ENCODE measurements at regions not wholly inside any gene's neighbourhood (a gene's known extent, or its start where the extent isn't known, plus 50 kb on each side); places are given as distances from the start of the nearest gene placed in this dataset.

DNA sequence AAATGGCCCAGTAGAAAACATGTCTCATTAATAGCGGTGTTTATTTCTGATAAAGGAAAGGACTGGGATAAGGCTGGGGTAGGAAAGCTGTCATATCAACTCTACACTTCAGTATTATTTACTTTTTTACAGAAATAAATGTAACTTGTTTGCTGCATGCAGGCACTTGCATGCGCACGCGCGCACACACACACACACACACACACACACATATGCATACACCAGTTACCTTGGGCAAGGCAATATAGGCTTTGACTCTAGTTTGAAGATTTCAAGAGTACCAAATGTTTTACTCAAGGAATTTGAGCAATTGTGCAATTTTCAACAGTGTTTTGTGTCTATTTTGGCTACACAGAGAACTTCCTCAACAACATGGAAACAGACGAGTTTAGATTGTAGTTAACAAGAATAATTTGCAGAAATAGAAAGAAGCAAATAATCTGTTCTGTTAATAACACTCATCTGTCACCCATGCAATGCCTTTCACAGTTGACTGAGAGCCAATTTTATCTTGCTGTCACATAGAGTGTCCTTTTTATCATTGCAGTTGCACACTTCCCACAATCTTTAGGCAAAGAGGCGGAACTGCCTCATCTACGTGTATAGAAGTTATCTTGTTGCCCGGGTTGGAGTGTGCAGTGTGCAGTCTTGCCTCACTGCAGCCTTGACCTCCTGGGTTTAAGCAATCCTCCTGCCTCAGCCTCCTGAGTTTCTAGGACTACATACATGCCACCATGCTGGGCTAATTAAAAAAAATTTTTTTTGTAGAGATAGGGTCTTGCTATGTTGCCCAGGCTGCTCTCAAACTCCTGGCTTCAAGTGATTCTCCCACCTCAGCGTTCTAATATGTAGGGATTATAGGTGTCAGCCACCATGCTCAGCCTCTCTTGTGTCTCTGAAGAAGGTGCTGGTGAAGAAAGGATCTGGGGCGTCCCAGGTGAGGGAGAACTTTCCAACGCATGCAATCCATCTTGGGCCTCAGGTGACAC, 64.6 kb upstream of the GPCPD1 start:
- TF ChIP-seq, protein P1, sequence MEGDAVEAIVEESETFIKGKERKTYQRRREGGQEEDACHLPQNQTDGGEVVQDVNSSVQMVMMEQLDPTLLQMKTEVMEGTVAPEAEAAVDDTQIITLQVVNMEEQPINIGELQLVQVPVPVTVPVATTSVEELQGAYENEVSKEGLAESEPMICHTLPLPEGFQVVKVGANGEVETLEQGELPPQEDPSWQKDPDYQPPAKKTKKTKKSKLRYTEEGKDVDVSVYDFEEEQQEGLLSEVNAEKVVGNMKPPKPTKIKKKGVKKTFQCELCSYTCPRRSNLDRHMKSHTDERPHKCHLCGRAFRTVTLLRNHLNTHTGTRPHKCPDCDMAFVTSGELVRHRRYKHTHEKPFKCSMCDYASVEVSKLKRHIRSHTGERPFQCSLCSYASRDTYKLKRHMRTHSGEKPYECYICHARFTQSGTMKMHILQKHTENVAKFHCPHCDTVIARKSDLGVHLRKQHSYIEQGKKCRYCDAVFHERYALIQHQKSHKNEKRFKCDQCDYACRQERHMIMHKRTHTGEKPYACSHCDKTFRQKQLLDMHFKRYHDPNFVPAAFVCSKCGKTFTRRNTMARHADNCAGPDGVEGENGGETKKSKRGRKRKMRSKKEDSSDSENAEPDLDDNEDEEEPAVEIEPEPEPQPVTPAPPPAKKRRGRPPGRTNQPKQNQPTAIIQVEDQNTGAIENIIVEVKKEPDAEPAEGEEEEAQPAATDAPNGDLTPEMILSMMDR (IDR thresholded peaks at IDR 0.05): no peak
- TF ChIP-seq POLR2A (IDR thresholded peaks at IDR 0.05): no peak
- H3K4me3 ChIP-seq: no peak overlapping the region
- DNase-seq: no peak
- no peak overlapping the region for H3K27ac ChIP-seq
- H3K36me3 ChIP-seq: no peaks in the 10 kb centered on the region
- H3K4me1 ChIP-seq: no peaks in the 10 kb centered on the region
- no peaks in the 10 kb centered on the region for H3K27me3 ChIP-seq
- no peaks in the 10 kb centered on the region for H3K9me3 ChIP-seq

DNA sequence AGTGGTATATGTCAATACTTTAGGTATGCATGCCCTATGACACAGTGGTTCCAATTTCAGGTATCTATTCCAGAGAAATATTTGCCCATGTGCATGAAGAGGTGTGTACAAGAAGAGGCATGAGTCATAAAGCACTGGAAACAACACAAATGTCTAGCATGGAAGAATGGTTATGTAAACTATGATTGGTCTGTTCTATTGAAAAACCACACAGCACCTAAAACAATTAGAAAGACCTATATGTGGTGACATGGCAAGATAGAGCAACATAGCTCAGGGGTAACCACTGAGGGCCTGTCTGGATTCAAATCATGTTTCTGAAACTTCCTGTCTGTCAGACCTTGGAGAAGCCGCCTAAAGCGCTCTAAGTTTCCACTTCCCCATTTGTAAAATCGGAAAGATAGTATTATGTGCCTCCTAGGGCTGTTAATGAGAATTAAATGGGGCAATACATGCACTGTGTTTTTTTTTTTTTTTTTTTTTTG, 63.4 kb upstream of the GPCPD1 start:
- H3K4me3 ChIP-seq: no peak overlapping the region
- H3K4me1 ChIP-seq: no peaks in the 10 kb centered on the region
- no peak for TF ChIP-seq POLR2A (IDR thresholded peaks at IDR 0.05)
- TF ChIP-seq, protein P1 (IDR thresholded peaks at IDR 0.05): no peak
- peak in 1 of 3 donors; percentile 40 for DNase-seq
- H3K36me3 ChIP-seq: no peaks in the 10 kb centered on the region
- peak overlapping the region in 1 of 4 donors; percentile 32 for H3K27ac ChIP-seq
- H3K27me3 ChIP-seq: no peaks in the 10 kb centered on the region
- no peaks in the 10 kb centered on the region for H3K9me3 ChIP-seq

DNA sequence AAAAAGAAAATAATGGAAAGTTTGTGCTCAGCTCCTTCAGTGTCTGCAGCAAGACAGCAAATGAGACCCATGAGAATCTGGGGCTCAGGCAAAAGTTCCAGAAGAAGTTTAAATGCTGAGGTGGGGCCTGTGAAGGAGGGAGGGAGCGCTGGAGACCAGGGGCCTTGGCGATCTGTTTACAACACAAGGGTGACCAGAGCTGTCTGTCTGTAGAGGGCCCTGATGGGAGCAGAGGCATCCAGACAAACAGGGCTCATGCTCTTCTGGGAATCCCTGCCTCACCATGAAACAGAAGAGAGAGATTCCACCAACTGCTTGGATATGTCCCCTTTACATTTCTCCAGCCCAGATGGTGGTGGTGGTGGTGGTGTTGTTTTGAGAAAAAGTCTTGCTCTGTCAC, 60.1 kb upstream of the GPCPD1 start:
- H3K4me1 ChIP-seq: no peaks in the 10 kb centered on the region

DNA sequence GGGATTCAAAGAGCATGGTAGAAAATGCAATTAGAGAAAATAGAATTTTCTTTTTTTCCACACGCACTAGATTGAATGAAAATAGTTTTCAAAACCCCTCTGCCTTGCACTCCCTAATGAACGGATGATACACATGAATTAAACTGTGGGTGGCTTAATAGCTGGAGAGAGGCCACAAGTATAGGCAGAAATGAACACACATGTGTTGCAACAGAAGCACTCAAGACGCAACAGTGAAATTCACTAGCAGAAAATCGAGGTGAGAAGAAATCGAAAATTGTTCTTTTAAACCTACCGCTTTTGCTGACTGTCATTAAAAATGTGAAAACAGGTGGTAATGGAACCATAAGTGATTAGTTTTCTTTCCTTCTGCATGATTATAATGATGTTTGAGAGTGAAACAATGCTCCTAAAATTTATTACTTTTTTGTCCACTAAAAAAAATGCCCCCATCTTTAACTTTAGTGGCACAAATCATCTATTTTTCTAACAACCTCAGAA, 59.3 kb upstream of the GPCPD1 start:
- no peak for DNase-seq
- H3K4me3 ChIP-seq: no peak overlapping the region
- no peak for TF ChIP-seq POLR2A (IDR thresholded peaks at IDR 0.05)
- TF ChIP-seq, protein P1 (IDR thresholded peaks at IDR 0.05): no peak
- no peaks in the 10 kb centered on the region for H3K9me3 ChIP-seq
- no peak overlapping the region for H3K27ac ChIP-seq
- no peaks in the 10 kb centered on the region for H3K27me3 ChIP-seq
- no peaks in the 10 kb centered on the region for H3K4me1 ChIP-seq
- no peaks in the 10 kb centered on the region for H3K36me3 ChIP-seq

More for the DNA sequence above, 60.1 kb upstream of the GPCPD1 start:
- H3K27ac ChIP-seq: no peak overlapping the region
- no peaks in the 10 kb centered on the region for H3K27me3 ChIP-seq
- H3K9me3 ChIP-seq: no peaks in the 10 kb centered on the region
- H3K36me3 ChIP-seq: no peaks in the 10 kb centered on the region
- no peak overlapping the region for H3K4me3 ChIP-seq
- DNase-seq: no peak
- TF ChIP-seq, protein P1 (IDR thresholded peaks at IDR 0.05): no peak
- no peak for TF ChIP-seq POLR2A (IDR thresholded peaks at IDR 0.05)

DNA sequence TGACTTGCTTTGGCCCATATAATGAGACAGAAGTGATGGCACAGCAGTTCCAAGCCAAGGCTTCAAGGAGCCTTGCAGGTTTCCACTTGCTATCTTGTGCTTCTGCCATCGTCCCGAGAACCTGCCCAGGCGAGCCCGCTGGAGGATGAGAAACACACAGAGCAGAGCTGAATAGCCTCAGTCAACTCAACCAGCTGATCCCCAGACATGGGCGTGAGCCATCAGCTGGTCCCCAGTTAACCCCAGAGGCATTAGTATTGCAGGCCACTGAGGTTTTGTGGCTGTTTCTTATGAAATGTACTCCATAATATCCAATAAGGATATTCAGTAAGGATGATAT, 57.7 kb upstream of the GPCPD1 start:
- no peaks in the 10 kb centered on the region for H3K27me3 ChIP-seq
- no peaks in the 10 kb centered on the region for H3K9me3 ChIP-seq
- no peak overlapping the region for H3K27ac ChIP-seq
- H3K36me3 ChIP-seq: no peaks in the 10 kb centered on the region
- H3K4me3 ChIP-seq: no peak overlapping the region
- TF ChIP-seq, protein P1 (IDR thresholded peaks at IDR 0.05): no peak
- TF ChIP-seq POLR2A (IDR thresholded peaks at IDR 0.05): no peak
- DNase-seq: no peak
- H3K4me1 ChIP-seq: no peaks in the 10 kb centered on the region

Measured in Peyer's patch (tissue), 4 donors.